NT2/D1 (cell line): ENCODE measurements at regions not wholly inside any gene's neighbourhood (a gene's known extent, or its start where the extent isn't known, plus 50 kb on each side); places are given as distances from the start of the nearest gene placed in this dataset.

ENCODE experiments used
- YY1 ChIP-seq: IDR thresholded peaks from 2 replicates; pipeline ENCODE4 v1.6.1; 2011; ENCODE audit not compliant: insufficient read length, insufficient read depth
- ZNF274 ChIP-seq: IDR thresholded peaks from 2 replicates; pipeline ENCODE4 v1.6.1; 2011; ENCODE audit warnings: mild to moderate bottlenecking, low read depth, low read length

GRCh38 chr3:30354972-30355371 is 251.4 kb upstream of the TGFBR2 start:
- TF ChIP-seq ZNF274 = no peak
- no peak for TF ChIP-seq YY1
